H1 (cell line): ENCODE measurements at regions not wholly inside any gene's neighbourhood (a gene's known extent, or its start where the extent isn't known, plus 50 kb on each side); places are given as distances from the start of the nearest gene placed in this dataset.

ENCODE experiments used
- CTCF ChIA-PET: fragments of 300-600 bp; sonication (Branson Sonifier 250); formaldehyde crosslinking; loops from one replicate; lab custom pipeline; 2021; ENCODE audit not compliant: partially characterized antibody; lab: Charles Lee
- POLR2A ChIA-PET: fragments of 300-600 bp; sonication (Branson Sonifier 250); formaldehyde crosslinking; loops from one replicate; lab custom pipeline; 2021; ENCODE audit warnings: inconsistent platforms; ENCODE audit not compliant: partially characterized antibody; lab: Charles Lee
- DNase-seq, 2 experiments: peaks; one replicate each; pipeline versions ENCODE4 v3.0.0 to v3.0.0-alpha.2; 2010 to 2022; ENCODE audit warnings: low spot score in 2 of 2, low read depth in 1 of 2, mixed read lengths in 1 of 2
- FAIRE-seq: peaks from 2 replicates; lab custom pipeline; 2011; peaks lifted over from hg19 to GRCh38; lab: Jason Lieb, UNC
- H2AFZ ChIP-seq: 2 replicates; pipeline ENCODE4 v1.8.1; 2012; ENCODE audit warnings: low read length, inconsistent platforms
- H2AK5ac ChIP-seq: 2 replicates; pipeline ENCODE4 v1.6.1; 2013; ENCODE audit warnings: low read depth, low read length
- H2BK120ac ChIP-seq: replicated peaks from 2 replicates; pipeline ENCODE3; 2013; ENCODE audit warnings: low read depth, low read length, inconsistent platforms
- H2BK12ac ChIP-seq: 2 replicates; pipeline ENCODE4 v1.6.1; 2013; ENCODE audit warnings: low read depth, low read length
- H2BK15ac ChIP-seq: 2 replicates; pipeline ENCODE4 v1.6.1; 2013; ENCODE audit warnings: low read length
- H2BK20ac ChIP-seq: 2 replicates; pipeline ENCODE4 v1.6.1; 2013; ENCODE audit warnings: low read length
- H2BK5ac ChIP-seq: 2 replicates; pipeline ENCODE4 v1.6.1; 2013; ENCODE audit warnings: low read depth, low read length
- H3K14ac ChIP-seq: 2 replicates; pipeline ENCODE4 v1.6.1; 2013; ENCODE audit warnings: inconsistent platforms; ENCODE audit not compliant: insufficient read length
- H3K18ac ChIP-seq: 2 replicates; pipeline ENCODE4 v1.6.1; 2013; ENCODE audit warnings: low read length; ENCODE audit errors: extremely low read depth
- H3K23ac ChIP-seq: 2 replicates; pipeline ENCODE4 v1.6.1; 2013; ENCODE audit warnings: inconsistent platforms; ENCODE audit not compliant: insufficient read length
- H3K23me2 ChIP-seq: 2 replicates; pipeline ENCODE4 v1.6.1; 2013; ENCODE audit warnings: low read depth, low read length
- H3K27ac ChIP-seq: 2 replicates; pipeline ENCODE4 v1.6.1; 2011; ENCODE audit warnings: low read depth, low read length, inconsistent platforms
- H3K27me3 ChIP-seq, 4 experiments: replicated peaks in 1 of 4; 1 replicate in 1 of 4; 2 replicates in 3 of 4; pipeline versions ENCODE4 v1.6.1 to v1.8.1; 2011 to 2013; ENCODE audit warnings: low read length in 3 of 4, mild to moderate bottlenecking in 3 of 4, inconsistent platforms in 2 of 4, mixed read lengths in 2 of 4, moderate library complexity in 1 of 4; ENCODE audit not compliant: control insufficient read depth in 3 of 4, insufficient read depth in 3 of 4; ENCODE audit errors: extremely low read depth in 1 of 4
- H3K36me3 ChIP-seq, 4 experiments: 2 replicates each; pipeline versions ENCODE4 v1.6.1 to v1.8.1; 2011 to 2013; ENCODE audit warnings: mild to moderate bottlenecking in 4 of 4, low read length in 3 of 4, moderate library complexity in 2 of 4, control low read depth in 1 of 4, inconsistent platforms in 1 of 4; ENCODE audit not compliant: insufficient read depth in 4 of 4, control insufficient read depth in 2 of 4
- H3K4ac ChIP-seq: replicated peaks from 2 replicates; pipeline ENCODE3; 2013; ENCODE audit warnings: low read length, low read depth, mixed read lengths, inconsistent platforms; ENCODE audit not compliant: insufficient read length
- H3K4me1 ChIP-seq, 4 experiments: replicated peaks in 1 of 4; 1 replicate in 1 of 4; 2 replicates in 3 of 4; pipeline versions ENCODE4 v1.6.1 to v1.8.1; 2011 to 2013; ENCODE audit warnings: low read length in 3 of 4, inconsistent platforms in 2 of 4, mixed read lengths in 1 of 4; ENCODE audit not compliant: insufficient read depth in 4 of 4, control insufficient read depth in 3 of 4
- H3K4me2 ChIP-seq, 2 experiments: 2 replicates each; pipeline versions ENCODE4 v1.6.1 to v1.8.1; 2011 to 2013; ENCODE audit warnings: low read depth in 2 of 2, low read length in 2 of 2, control low read depth in 1 of 2, inconsistent platforms in 1 of 2, mild to moderate bottlenecking in 1 of 2; ENCODE audit not compliant: insufficient read depth in 1 of 2
- H3K4me3 ChIP-seq, 4 experiments: fragments of 200-600, 300-600 bp in 1 of 4; sonication (generic), shearing (Covaris generic), sonication (Bioruptor Twin) in 1 of 4; 2 replicates each; pipeline versions ENCODE4 v1.5.1 to v1.8.1; 2011 to 2016; ENCODE audit warnings: low read length in 4 of 4, low read depth in 3 of 4, control low read depth in 2 of 4, inconsistent platforms in 2 of 4, mild to moderate bottlenecking in 2 of 4, mixed read lengths in 1 of 4, moderate library complexity in 1 of 4; ENCODE audit not compliant: insufficient read depth in 2 of 4; ENCODE audit errors: extremely low read depth in 1 of 4
- H3K56ac ChIP-seq: replicated peaks from 2 replicates; pipeline ENCODE3; 2013; ENCODE audit warnings: low read depth, mild to moderate bottlenecking, mixed read lengths, low read length, inconsistent platforms; ENCODE audit not compliant: insufficient read length
- H3K79me1 ChIP-seq: 2 replicates; pipeline ENCODE4 v1.6.1; 2013; ENCODE audit warnings: low read depth, low read length, control low read depth
- H3K79me2 ChIP-seq, 2 experiments: 2 replicates each; pipeline versions ENCODE4 v1.6.1 to v1.8.1; 2012 to 2013; ENCODE audit warnings: low read length in 2 of 2, mild to moderate bottlenecking in 2 of 2, inconsistent platforms in 1 of 2; ENCODE audit not compliant: insufficient read depth in 2 of 2, control insufficient read depth in 1 of 2
- H3K9ac ChIP-seq, 4 experiments: replicated peaks in 1 of 4; 1 replicate in 1 of 4; 2 replicates in 3 of 4; pipeline versions ENCODE4 v1.6.1 to v1.8.1; 2011 to 2013; ENCODE audit warnings: low read depth in 3 of 4, low read length in 3 of 4, control low read depth in 2 of 4, mild to moderate bottlenecking in 2 of 4, moderate library complexity in 2 of 4, inconsistent platforms in 1 of 4; ENCODE audit errors: extremely low read depth in 1 of 4
- H3K9me3 ChIP-seq, 2 experiments: 2 replicates each; pipeline versions ENCODE4 v1.6.1 to v1.8.1; 2012 to 2013; ENCODE audit warnings: mild to moderate bottlenecking in 2 of 2, moderate library complexity in 2 of 2, control low read depth in 1 of 2, inconsistent platforms in 1 of 2, low read depth in 1 of 2, low read length in 1 of 2, mixed read lengths in 1 of 2; ENCODE audit not compliant: insufficient read depth in 2 of 2
- H4K20me1 ChIP-seq, 2 experiments: replicated peaks in 1 of 2; 2 replicates each; pipeline versions ENCODE3 to v1.8.1; 2011 to 2013; ENCODE audit warnings: inconsistent platforms in 2 of 2, low read length in 2 of 2, mild to moderate bottlenecking in 1 of 2; ENCODE audit not compliant: insufficient read depth in 2 of 2, control insufficient read depth in 1 of 2
- H4K5ac ChIP-seq: 2 replicates; pipeline ENCODE4 v1.6.1; 2013; ENCODE audit warnings: low read length, low read depth, mixed read lengths, inconsistent platforms; ENCODE audit not compliant: insufficient read length
- H4K8ac ChIP-seq: 2 replicates; pipeline ENCODE4 v1.8.0; 2013; ENCODE audit warnings: mild to moderate bottlenecking, moderate library complexity, low read length, inconsistent platforms; ENCODE audit not compliant: insufficient read depth; ENCODE audit errors: extremely low read depth
- H4K91ac ChIP-seq: replicated peaks from 2 replicates; pipeline ENCODE3; 2013; ENCODE audit warnings: low read length, mixed read lengths, inconsistent platforms; ENCODE audit not compliant: insufficient read length
- CREB1 ChIP-seq: IDR thresholded peaks from 2 replicates; pipeline ENCODE4 v1.6.1; 2012; ENCODE audit warnings: inconsistent platforms
- GTF2F1 ChIP-seq: IDR thresholded peaks from 2 replicates; pipeline ENCODE4 v1.6.1; 2012; ENCODE audit warnings: low read depth, low read length, improper control_type of control experiment, borderline replicate concordance
- NRF1 ChIP-seq: IDR thresholded peaks from 2 replicates; pipeline ENCODE4 v1.6.1; 2011; ENCODE audit warnings: mild to moderate bottlenecking, low read depth, low read length, improper control_type of control experiment
- RFX5 ChIP-seq: IDR thresholded peaks from 2 replicates; pipeline ENCODE4 v1.6.1; 2011; ENCODE audit warnings: low read depth, low read length, improper control_type of control experiment, borderline replicate concordance
- SIX5 ChIP-seq: IDR thresholded peaks from 2 replicates; pipeline ENCODE4 v1.6.1; 2011; ENCODE audit warnings: mild to moderate bottlenecking, low read depth, low read length
- SP2 ChIP-seq: IDR thresholded peaks from 2 replicates; pipeline ENCODE4 v1.6.1; 2012; ENCODE audit warnings: mild to moderate bottlenecking, low read length, inconsistent platforms
- TBP ChIP-seq: IDR thresholded peaks from 2 replicates; pipeline ENCODE4 v1.6.1; 2011; ENCODE audit warnings: low read depth, low read length, improper control_type of control experiment
- WGBS, 2 experiments: shearing (Covaris generic) in 1 of 2; methylation state at CpG; one replicate each; pipeline versions ENCODE4 v1.1.6 to v1.1.7; 2013 to 2015; ENCODE audit warnings: low lambda C conversion rate in 2 of 2, mixed read lengths in 2 of 2, inconsistent platforms in 1 of 2, low coverage in 1 of 2, missing lambda C conversion rate in 1 of 2; ENCODE audit not compliant: insufficient replicate concordance in 2 of 2, insufficient coverage in 1 of 2, insufficient read length in 1 of 2; ENCODE audit errors: extremely low coverage in 1 of 2, missing lambda C conversion rate in 1 of 2; 5-methylcytosine and 5-hydroxymethylcytosine counted together

- FAIRE-seq: no peak
- WGBS, 2 experiments: 94% methylated on average over 4 of the region's 4 CpGs; no CpG with 5 or more reads in 1 of the 2 experiments
- TF ChIP-seq NRF1: no peak
- TF ChIP-seq CREB1: no peak
- no peak for TF ChIP-seq RFX5
- no peak for TF ChIP-seq GTF2F1
- TF ChIP-seq SIX5: no peak
- TF ChIP-seq SP2: no peak
- no peak for TF ChIP-seq TBP
Observed at GRCh38 chr12:21054334-21054733, 76.7 kb upstream of the SLCO1B1 start.

More at GRCh38 chr12:21054334-21054733, 76.7 kb upstream of the SLCO1B1 start:
- Histone ChIP-seq H3K18ac (no peak overlapping the region), H4K91ac (no peak overlapping the region), H2AFZ (no peak overlapping the region), H3K4ac (no peak overlapping the region), H3K36me3 (no peaks in the 10 kb centered on the region), H4K8ac (no peak overlapping the region), H2BK15ac (no peak overlapping the region), H3K4me3 (no peak overlapping the region), H3K79me1 (no peaks in the 10 kb centered on the region), H3K23ac (no peak overlapping the region), H2BK12ac (no peak overlapping the region), H3K27ac (no peak overlapping the region), H2AK5ac (no peak overlapping the region), H3K9ac (no peak overlapping the region), H2BK5ac (no peak overlapping the region), H3K9me3 (no peaks in the 10 kb centered on the region), H3K27me3 (no peaks in the 10 kb centered on the region), H3K14ac (no peak overlapping the region), H3K4me2 (no peak overlapping the region), H2BK120ac (no peak overlapping the region), H3K23me2 (no peaks in the 10 kb centered on the region), H3K4me1 (no peaks in the 10 kb centered on the region), H3K56ac (no peak overlapping the region), H2BK20ac (no peak overlapping the region), H4K20me1 (no peaks in the 10 kb centered on the region), H3K79me2 (no peaks in the 10 kb centered on the region), H4K5ac (no peak overlapping the region)
- ChIA-PET POLR2A (no interaction called here), CTCF (no interaction called here)
- DNase-seq: no peak
